Vagina (tissue), 2 donors: ENCODE measurements at regions not wholly inside any gene's neighbourhood (a gene's known extent, or its start where the extent isn't known, plus 50 kb on each side); places are given as distances from the start of the nearest gene placed in this dataset.

Experiments
- DNase-seq, 2 donors: peaks; one replicate each; pipeline ENCODE4 v3.0.0-alpha.2; 2017; ENCODE audit errors: extremely low spot score in 2 of 2
- H3K27ac ChIP-seq: fragments of 200-600 bp; sonication (generic); one replicate; pipeline ENCODE4 v1.5.1; 2019
- H3K27me3 ChIP-seq: fragments of 200-600 bp; sonication (generic); one replicate; pipeline ENCODE4 v1.5.1; 2019
- H3K36me3 ChIP-seq, 2 donors: fragments of 200-600 bp; sonication (generic); one replicate each; pipeline ENCODE4 v1.5.1; 2017 to 2019
- H3K4me1 ChIP-seq: fragments of 200-600 bp; sonication (generic); one replicate; pipeline ENCODE4 v1.5.1; 2019
- H3K4me3 ChIP-seq, 2 donors: fragments of 200-600 bp; sonication (generic); 1 replicate in 1 of 2; 2 replicates in 1 of 2; pipeline ENCODE4 v1.5.1; 2016 to 2019
- H3K9me3 ChIP-seq: fragments of 200-600 bp; sonication (generic); one replicate; pipeline ENCODE4 v1.5.1; 2019
- POLR2A ChIP-seq, 2 donors: fragments of 450-650 bp; IDR thresholded peaks; one replicate each; pipeline ENCODE4 v1.6.1; 2017; ENCODE audit warnings: antibody characterized with exemption in 2 of 2, mild to moderate bottlenecking in 2 of 2, moderate library complexity in 2 of 2
- POLR2AphosphoS5 ChIP-seq, 2 donors: sonication (generic); formaldehyde crosslinking; IDR thresholded peaks; one replicate each; pipeline ENCODE4 v1.9.0; 2017; ENCODE audit warnings: antibody characterized with exemption in 2 of 2, mild to moderate bottlenecking in 2 of 2, low read depth in 1 of 2; ENCODE audit not compliant: insufficient read depth in 1 of 2
- intact Hi-C: fragments of 100-400 bp; cut with DNase I; formaldehyde crosslinking; loops from one replicate; pipeline ENCODE4 v1.15.1; 2023
- TF ChIP-seq, protein P1 (sequence below), 3 experiments: fragments of 450-650 bp in 2 of 3; fragments of 200-600 bp in 1 of 3; sonication (generic) in 1 of 3; IDR thresholded peaks; one replicate each; pipeline ENCODE4 v1.5.1; 2017 to 2019; ENCODE audit warnings: antibody characterized with exemption in 3 of 3, mild to moderate bottlenecking in 2 of 3, moderate library complexity in 2 of 3

GRCh38 chr5:43785198-43785597, 182.2 kb downstream of the NNT start:
- no peaks in the 10 kb centered on the region for H3K27me3 ChIP-seq

GRCh38 chr5:43780586-43780985, 177.6 kb downstream of the NNT start:
- no peaks in the 10 kb centered on the region for H3K9me3 ChIP-seq
- no peak for DNase-seq

More at GRCh38 chr5:43785198-43785597, 182.2 kb downstream of the NNT start:
- Histone ChIP-seq H3K4me3 (no peak overlapping the region), H3K27ac (no peak overlapping the region), H3K4me1 (no peaks in the 10 kb centered on the region), H3K9me3 (no peaks in the 10 kb centered on the region), H3K36me3 (no peaks in the 10 kb centered on the region)
- no peak for TF ChIP-seq POLR2A (IDR thresholded peaks at IDR 0.05)
- no peak for TF ChIP-seq POLR2AphosphoS5 (IDR thresholded peaks at IDR 0.05; ENCODE audit: insufficient read depth in 1 of 2, low read depth in 1 of 2)
- TF ChIP-seq, protein P1, sequence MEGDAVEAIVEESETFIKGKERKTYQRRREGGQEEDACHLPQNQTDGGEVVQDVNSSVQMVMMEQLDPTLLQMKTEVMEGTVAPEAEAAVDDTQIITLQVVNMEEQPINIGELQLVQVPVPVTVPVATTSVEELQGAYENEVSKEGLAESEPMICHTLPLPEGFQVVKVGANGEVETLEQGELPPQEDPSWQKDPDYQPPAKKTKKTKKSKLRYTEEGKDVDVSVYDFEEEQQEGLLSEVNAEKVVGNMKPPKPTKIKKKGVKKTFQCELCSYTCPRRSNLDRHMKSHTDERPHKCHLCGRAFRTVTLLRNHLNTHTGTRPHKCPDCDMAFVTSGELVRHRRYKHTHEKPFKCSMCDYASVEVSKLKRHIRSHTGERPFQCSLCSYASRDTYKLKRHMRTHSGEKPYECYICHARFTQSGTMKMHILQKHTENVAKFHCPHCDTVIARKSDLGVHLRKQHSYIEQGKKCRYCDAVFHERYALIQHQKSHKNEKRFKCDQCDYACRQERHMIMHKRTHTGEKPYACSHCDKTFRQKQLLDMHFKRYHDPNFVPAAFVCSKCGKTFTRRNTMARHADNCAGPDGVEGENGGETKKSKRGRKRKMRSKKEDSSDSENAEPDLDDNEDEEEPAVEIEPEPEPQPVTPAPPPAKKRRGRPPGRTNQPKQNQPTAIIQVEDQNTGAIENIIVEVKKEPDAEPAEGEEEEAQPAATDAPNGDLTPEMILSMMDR (IDR thresholded peaks at IDR 0.05) = no peak
- intact Hi-C loops = no loop called here
- no peak for DNase-seq

DNA sequence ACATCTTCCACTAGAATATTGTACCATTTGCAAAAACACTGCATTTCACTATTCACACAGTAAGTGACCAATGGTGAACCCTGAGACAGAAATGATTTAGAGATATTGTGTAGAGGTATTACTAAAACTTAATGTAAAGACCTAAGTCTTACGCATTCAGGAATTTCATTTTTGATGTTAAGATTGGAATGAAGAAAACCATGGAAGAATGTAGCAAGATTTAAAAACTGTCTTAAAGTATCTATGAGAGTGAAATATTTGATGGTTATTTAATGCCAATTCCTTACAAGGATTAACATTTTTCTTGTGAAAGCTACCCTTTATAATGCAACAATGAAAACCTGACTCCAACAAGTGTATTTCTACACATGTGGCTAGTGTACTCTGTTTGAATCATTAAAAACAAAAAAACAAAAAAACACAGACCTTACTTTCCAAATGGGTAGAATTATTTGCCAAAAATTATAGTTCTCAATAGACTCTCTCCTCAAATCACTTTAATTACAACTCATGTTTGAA, 172.0 kb downstream of the NNT start:
- intact Hi-C loops = no loop called here
- Histone ChIP-seq H3K9me3 (no peaks in the 10 kb centered on the region), H3K27me3 (no peaks in the 10 kb centered on the region), H3K4me1 (peaks cover 8% of the 10 kb centered on the region), H3K36me3 (no peaks in the 10 kb centered on the region), H3K27ac (no peak overlapping the region), H3K4me3 (no peak overlapping the region)
- DNase-seq = no peak
- TF ChIP-seq, protein P1 (IDR thresholded peaks at IDR 0.05) = no peak
- no peak for TF ChIP-seq POLR2A (IDR thresholded peaks at IDR 0.05)
- no peak for TF ChIP-seq POLR2AphosphoS5 (IDR thresholded peaks at IDR 0.05; ENCODE audit: insufficient read depth in 1 of 2, low read depth in 1 of 2)

More at GRCh38 chr5:43780586-43780985, 177.6 kb downstream of the NNT start:
- Histone ChIP-seq H3K4me1 (no peaks in the 10 kb centered on the region), H3K4me3 (no peak overlapping the region), H3K27me3 (no peaks in the 10 kb centered on the region), H3K36me3 (no peaks in the 10 kb centered on the region), H3K27ac (no peak overlapping the region)
- TF ChIP-seq, protein P1 (IDR thresholded peaks at IDR 0.05) = no peak
- TF ChIP-seq POLR2AphosphoS5 (IDR thresholded peaks at IDR 0.05; ENCODE audit: insufficient read depth in 1 of 2, low read depth in 1 of 2) = no peak
- TF ChIP-seq POLR2A (IDR thresholded peaks at IDR 0.05) = no peak
- intact Hi-C loops = no loop called here

- intact Hi-C loops = no loop called here
- Histone ChIP-seq H3K27ac (no peak overlapping the region), H3K4me1 (peaks cover 8% of the 10 kb centered on the region), H3K9me3 (no peaks in the 10 kb centered on the region), H3K4me3 (no peak overlapping the region), H3K27me3 (no peaks in the 10 kb centered on the region), H3K36me3 (no peaks in the 10 kb centered on the region)
- TF ChIP-seq POLR2AphosphoS5 (IDR thresholded peaks at IDR 0.05; ENCODE audit: insufficient read depth in 1 of 2, low read depth in 1 of 2) (no peak), POLR2A (IDR thresholded peaks at IDR 0.05) (no peak)
- TF ChIP-seq, protein P1 (IDR thresholded peaks at IDR 0.05) = no peak
- DNase-seq = no peak
Observed at GRCh38 chr5:43773478-43773844, 170.5 kb downstream of the NNT start.

DNA sequence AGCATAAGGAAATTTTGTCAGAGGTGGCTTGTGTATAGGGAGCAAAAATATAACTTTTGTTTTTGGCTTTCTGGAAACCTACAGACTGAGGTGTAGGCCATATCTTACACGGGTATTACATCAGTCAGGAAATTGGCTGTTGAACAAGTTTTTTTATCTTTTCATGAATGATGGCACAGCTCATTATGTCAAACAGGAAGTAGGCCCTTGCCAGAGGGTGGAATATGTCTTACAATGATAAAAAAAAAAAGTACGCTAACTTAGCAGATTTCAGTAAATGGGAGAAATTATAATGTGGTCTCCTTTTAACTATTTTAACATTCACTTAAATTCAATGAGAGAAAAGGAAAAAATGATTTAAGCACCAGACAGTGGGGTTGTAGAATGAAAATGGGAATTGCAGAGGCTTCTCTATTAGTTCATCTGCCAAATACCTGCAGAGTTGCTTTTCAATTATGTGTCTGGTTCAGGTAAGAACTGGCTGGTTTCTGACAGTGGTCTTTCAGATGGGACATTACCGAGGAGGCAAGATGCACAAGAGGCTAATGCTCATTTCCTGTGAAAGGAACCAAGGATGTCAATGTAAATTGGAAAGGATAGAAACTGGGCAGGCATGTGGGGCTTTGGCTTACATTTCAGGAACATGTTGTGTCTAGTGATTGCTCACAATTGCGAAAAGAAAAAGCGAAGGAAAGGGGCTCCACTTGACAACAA, 169.9 kb downstream of the NNT start:
- Histone ChIP-seq H3K4me1 (peaks cover 8% of the 10 kb centered on the region), H3K27me3 (no peaks in the 10 kb centered on the region), H3K9me3 (no peaks in the 10 kb centered on the region), H3K27ac (no peak overlapping the region), H3K36me3 (no peaks in the 10 kb centered on the region), H3K4me3 (no peak overlapping the region)
- TF ChIP-seq POLR2AphosphoS5 (IDR thresholded peaks at IDR 0.05; ENCODE audit: insufficient read depth in 1 of 2, low read depth in 1 of 2) (no peak), POLR2A (IDR thresholded peaks at IDR 0.05) (no peak)
- TF ChIP-seq, protein P1 (IDR thresholded peaks at IDR 0.05) = no peak
- DNase-seq = no peak
- intact Hi-C loops = no loop called here
